PC-9 (cell line): ENCODE measurements at regions not wholly inside any gene's neighbourhood (a gene's known extent, or its start where the extent isn't known, plus 50 kb on each side); places are given as distances from the start of the nearest gene placed in this dataset.

Source experiments
- EZH2 ChIP-seq: fragments of 200-600 bp; sonication (generic); IDR thresholded peaks from 2 replicates; pipeline ENCODE4 v1.8.0; 2017; ENCODE audit warnings: antibody characterized with exemption, low read depth
- TF ChIP-seq, protein P1 (sequence below): fragments of 200-600 bp; sonication (generic); conservative IDR thresholded peaks from 2 replicates; pipeline ENCODE4 v1.6.1; 2017; ENCODE audit warnings: mixed run types, antibody characterized with exemption, mild to moderate bottlenecking, moderate library complexity

DNA sequence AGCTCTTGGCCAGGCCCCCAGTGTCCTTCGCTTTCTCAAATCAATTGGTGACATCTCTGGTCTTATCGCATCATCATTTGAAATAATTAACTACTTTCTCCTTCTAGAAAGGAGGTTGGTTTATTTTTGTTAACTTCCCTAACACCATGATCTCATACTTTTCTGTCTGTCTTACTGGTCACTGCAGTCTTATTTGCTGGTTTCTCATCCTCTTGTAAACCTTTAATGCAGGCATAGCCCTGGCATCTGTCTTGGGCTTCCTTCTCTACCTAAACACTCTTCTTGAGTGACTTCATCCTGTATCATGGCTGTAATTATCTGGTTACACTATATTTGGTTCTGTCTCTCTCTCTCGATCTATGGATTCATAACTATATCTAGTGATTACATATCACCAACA is 152.8 kb downstream of the CYSLTR2 start:
- TF ChIP-seq, protein P1, sequence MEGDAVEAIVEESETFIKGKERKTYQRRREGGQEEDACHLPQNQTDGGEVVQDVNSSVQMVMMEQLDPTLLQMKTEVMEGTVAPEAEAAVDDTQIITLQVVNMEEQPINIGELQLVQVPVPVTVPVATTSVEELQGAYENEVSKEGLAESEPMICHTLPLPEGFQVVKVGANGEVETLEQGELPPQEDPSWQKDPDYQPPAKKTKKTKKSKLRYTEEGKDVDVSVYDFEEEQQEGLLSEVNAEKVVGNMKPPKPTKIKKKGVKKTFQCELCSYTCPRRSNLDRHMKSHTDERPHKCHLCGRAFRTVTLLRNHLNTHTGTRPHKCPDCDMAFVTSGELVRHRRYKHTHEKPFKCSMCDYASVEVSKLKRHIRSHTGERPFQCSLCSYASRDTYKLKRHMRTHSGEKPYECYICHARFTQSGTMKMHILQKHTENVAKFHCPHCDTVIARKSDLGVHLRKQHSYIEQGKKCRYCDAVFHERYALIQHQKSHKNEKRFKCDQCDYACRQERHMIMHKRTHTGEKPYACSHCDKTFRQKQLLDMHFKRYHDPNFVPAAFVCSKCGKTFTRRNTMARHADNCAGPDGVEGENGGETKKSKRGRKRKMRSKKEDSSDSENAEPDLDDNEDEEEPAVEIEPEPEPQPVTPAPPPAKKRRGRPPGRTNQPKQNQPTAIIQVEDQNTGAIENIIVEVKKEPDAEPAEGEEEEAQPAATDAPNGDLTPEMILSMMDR, result no peak
- no peak for TF ChIP-seq EZH2
